Bronchial epithelial cell (primary cell): ENCODE measurements at regions not wholly inside any gene's neighbourhood (a gene's known extent, or its start where the extent isn't known, plus 50 kb on each side); places are given as distances from the start of the nearest gene placed in this dataset.

Experiments
- DNase-seq: peaks from one replicate; pipeline ENCODE4 v3.0.0-alpha.2; 2010; ENCODE audit warnings: low read depth
- FAIRE-seq: peaks from 2 replicates; lab custom pipeline; 2011; peaks lifted over from hg19 to GRCh38; lab: Jason Lieb, UNC
- H3K27me3 ChIP-seq: 2 replicates; pipeline ENCODE4 v1.5.1; 2011; ENCODE audit warnings: low read length; ENCODE audit not compliant: control insufficient read depth, insufficient read depth
- H3K36me3 ChIP-seq: 2 replicates; pipeline ENCODE4 v1.5.1; 2011; ENCODE audit warnings: low read length; ENCODE audit not compliant: control insufficient read depth, insufficient read depth
- H3K4me3 ChIP-seq: 2 replicates; pipeline ENCODE4 v1.5.1; 2011; ENCODE audit warnings: mild to moderate bottlenecking, low read depth, low read length, control low read depth
- CTCF ChIP-seq: IDR thresholded peaks from 2 replicates; pipeline ENCODE4 v1.5.1; 2011; ENCODE audit warnings: mild to moderate bottlenecking, moderate library complexity, low read length, control low read depth, inconsistent platforms; ENCODE audit not compliant: insufficient read depth, severe bottlenecking

GRCh38 chr18:73482901-73483300 is 615.1 kb upstream of the NETO1 start:
- FAIRE-seq: no peak
- Histone ChIP-seq H3K36me3 (no peaks in the 10 kb centered on the region), H3K4me3 (no peak overlapping the region), H3K27me3 (no peaks in the 10 kb centered on the region)
- DNase-seq: no peak
- no peak for TF ChIP-seq CTCF

- Histone ChIP-seq H3K27me3 (no peaks in the 10 kb centered on the region), H3K4me3 (no peak overlapping the region), H3K36me3 (no peaks in the 10 kb centered on the region)
- no peak for FAIRE-seq
- DNase-seq: peak; percentile 32
- no peak for TF ChIP-seq CTCF
Observed at GRCh38 chr18:73479477-73479876, 611.7 kb upstream of the NETO1 start.

GRCh38 chr18:73478191-73478590 is 610.4 kb upstream of the NETO1 start:
- no peaks in the 10 kb centered on the region for H3K27me3 ChIP-seq
- H3K4me3 ChIP-seq: no peak overlapping the region
- TF ChIP-seq CTCF: no peak
- FAIRE-seq (no peak), DNase-seq (no peak)
- H3K36me3 ChIP-seq: no peaks in the 10 kb centered on the region

DNA sequence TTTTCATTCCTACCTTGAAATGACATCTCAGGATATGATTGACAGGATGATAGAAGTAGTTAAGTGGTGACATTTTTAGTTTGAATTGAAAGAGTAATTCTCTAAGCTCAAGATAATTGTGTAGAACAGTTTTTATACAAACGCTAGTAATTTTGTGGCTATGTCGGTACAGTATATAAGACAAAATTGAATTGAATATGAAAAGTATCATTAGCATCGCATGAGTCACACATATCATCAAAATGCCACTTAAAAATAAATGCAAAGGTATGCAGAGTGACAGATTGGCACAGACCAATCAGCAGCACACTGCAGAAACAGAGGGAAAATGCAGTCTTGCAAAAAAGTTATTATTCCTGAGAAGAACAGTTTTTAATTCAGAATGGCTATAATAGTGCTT is 608.2 kb upstream of the NETO1 start:
- no peaks in the 10 kb centered on the region for H3K27me3 ChIP-seq
- H3K4me3 ChIP-seq: no peak overlapping the region
- DNase-seq (no peak), FAIRE-seq (no peak)
- TF ChIP-seq CTCF: no peak
- H3K36me3 ChIP-seq: no peaks in the 10 kb centered on the region

GRCh38 chr18:73462092-73462491 is 594.3 kb upstream of the NETO1 start:
- TF ChIP-seq CTCF: no peak
- H3K27me3 ChIP-seq: no peaks in the 10 kb centered on the region
- H3K4me3 ChIP-seq: no peak overlapping the region
- FAIRE-seq (no peak), DNase-seq (peak; percentile 17)
- no peaks in the 10 kb centered on the region for H3K36me3 ChIP-seq

- no peak for TF ChIP-seq CTCF
- Histone ChIP-seq H3K4me3 (no peak overlapping the region), H3K36me3 (no peaks in the 10 kb centered on the region), H3K27me3 (no peaks in the 10 kb centered on the region)
- DNase-seq: peak; percentile 42
- no peak for FAIRE-seq
Observed at GRCh38 chr18:73461780-73462059, 593.9 kb upstream of the NETO1 start.
